ENCODE measurements at regions not wholly inside any gene's neighbourhood (a gene's known extent, or its start where the extent isn't known, plus 50 kb on each side); places are given as distances from the start of the nearest gene placed in this dataset.

DNA sequence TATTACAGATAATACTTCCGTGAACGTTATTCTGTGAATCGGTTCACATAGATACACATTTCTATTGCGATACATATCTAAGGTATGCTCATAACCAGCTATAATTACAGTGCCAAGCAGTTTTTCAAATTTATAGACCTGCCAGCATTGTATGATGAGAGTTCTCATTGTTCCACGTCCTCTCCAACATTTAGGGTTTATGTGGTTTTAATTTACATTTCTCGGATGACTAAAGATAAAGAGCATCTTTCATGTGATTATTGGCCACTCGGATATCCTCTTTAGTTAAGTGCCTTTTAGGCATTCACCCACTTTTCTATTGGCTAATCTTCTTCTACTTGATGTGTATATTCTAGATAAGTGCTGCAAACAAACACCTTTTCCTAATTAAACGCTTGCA is 134.7 kb upstream of the CCDC54 start:
- peak; percentile 7 for DNase-seq

DNA sequence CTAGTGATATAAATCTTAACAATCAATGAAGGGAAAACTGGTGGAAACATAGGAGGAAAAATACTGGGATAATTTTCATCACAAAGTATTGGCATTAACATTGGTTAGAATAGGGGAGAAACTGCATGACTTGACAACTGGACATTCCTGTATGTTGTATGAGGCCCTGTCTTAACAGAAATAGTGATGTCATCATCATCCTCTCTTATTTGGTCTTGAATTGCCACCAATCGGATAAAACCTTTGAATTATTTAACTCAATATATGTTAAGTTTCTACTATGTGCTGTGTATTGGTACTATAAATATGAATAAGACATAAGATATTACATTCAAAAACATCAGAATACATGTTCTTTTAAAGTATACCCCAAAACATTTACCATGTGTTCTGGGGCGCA is 130.1 kb upstream of the CCDC54 start:
- DNase-seq: no peak

DNA sequence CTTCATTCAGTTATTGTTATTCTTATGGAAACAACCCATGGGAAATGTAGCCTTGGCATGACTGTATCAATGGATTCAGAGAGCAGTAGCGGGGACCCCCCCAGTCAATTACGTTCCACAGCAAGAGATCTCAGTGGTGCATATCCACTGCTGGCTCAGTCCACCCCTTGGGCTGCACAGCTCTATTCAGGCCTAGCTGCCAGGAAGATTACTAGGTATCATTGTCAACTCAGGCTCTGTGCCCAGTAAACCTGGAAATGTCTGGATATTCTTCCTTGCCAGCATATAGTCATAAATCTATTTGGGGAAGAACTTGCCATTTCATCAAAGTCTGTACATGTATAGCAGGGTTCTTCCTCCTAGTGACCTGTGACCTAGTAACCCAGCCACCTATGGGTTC is 128.1 kb upstream of the CCDC54 start:
- no peak for DNase-seq

DNA sequence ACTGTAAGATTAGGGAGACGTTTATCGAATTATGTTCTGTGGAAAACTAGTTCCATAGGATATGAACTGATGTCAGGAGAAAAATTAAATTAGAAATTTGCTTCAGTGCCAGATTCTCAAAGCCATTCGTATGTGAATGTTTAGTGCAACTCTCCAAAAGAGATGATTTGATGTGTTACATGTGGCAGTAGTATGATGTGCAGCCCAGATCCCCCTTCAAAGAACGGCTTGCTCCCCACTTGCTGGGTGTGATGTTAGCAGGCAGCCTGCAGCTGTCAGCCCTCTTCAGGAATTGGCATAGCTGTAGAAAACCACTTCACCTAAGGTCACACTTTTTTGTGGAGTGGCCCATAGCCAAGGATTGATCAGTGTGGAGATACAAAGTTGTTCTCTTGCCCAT is 127.0 kb upstream of the CCDC54 start:
- DNase-seq: no peak

DNA sequence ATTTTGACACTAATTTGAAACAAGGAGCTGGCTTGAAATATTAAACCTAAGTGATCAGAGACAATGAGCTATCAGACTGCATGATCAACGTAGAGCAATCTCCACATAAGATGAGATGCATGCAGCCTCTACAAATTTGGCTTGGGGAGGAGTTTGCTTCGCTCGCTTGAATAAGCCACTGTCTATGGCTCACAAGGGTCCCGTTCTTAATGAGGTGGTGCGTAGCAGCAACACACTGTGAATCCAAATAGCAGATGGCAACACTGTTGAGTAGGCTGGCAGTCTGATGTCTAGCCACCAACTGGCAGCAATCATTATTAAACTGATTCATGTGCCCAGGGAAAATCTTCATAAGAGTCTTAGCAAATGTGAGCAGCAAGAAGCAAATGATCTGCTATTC is 125.4 kb upstream of the CCDC54 start:
- DNase-seq: no peak

DNA sequence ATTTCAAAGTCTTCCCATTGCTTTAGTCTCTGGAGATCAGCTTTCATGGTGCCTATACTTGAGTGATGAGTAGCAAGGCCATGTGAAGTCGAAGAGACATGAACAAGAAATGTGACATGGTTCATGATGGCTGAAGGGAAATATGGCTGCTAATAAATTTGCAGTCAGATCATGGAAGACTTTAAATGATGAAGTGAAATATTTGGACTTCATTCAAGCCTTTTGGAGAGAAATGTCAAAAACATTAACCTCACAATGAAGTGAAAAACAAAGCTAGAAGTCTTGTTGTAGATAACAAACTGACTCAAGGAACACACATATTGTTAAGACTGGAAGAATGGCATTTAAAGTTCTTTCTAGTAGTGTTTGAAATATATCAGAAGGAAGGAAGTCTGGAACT is 120.3 kb upstream of the CCDC54 start:
- no peak for DNase-seq

DNA sequence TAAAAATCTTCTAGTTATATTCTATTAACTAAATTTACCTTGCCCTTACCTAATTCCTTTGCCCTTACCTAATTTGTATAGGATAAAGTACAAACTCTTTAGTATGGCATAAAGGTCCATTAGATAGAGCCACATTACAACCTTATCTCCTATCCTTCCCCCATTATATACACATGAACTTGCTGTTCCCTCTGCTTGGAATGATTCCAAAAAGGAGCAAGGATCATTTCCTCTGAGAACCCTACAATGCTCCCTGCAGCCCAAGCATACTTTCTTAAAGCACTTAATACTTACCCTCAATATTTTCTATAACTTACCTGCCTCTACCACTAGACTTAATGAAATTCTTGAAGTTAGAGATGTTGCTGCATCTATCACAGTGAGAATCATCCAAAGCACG is 118.9 kb upstream of the CCDC54 start:
- no peak for DNase-seq

DNA sequence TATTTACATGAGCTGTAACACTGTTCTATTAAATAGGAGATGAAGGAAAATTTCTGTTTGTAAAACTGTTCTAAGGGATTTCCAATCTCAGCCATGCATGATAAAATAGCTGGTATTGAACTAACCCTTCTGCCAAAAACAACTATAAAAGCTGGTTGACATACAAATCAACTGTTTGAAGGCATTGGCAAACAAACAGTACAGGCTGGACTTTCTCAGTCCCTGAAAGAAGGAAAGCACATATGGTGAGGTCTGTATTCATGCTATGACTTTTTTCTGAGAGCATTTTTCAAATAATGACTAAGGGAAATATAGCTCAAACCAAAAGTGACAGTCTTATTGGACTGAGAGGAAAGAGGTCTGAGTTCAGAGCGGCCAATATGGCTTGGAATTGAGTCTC is 117.0 kb upstream of the CCDC54 start:
- no peak for DNase-seq

DNA sequence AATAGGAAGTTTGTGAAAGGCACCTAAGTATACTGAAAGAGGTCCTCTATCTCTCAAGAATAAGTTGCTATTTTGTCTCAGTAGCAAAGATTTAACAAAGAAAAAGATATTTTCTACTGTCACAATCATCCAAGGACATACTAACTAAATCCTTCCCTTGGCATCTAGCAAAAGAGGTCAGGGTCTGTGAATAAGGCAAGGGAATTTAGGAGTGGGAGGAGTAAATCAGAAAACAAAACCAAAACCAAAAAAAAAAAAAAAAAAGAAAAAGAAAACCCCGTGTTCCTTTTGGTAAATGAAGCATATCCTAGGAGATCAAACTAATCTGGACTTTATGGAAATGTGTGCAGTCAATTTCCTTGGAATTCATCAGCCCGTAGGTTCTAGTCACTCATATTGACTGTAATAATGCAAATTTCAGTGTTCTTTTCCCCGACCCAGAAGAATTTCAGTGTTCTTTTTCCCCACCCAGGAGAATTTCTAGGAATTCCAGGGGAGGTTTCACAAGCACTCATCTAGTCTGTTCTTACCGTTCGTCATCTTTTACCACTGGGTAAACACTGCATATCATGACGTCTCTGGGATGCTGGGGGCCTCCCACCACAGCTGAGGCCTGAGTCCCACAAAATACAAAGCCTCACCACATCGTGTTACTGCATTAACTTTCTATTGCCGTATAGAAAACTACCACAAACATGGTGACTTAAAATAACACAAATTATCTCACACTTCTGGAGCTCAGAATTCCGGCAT is 113.8 kb upstream of the CCDC54 start:
- DNase-seq: no peak

DNA sequence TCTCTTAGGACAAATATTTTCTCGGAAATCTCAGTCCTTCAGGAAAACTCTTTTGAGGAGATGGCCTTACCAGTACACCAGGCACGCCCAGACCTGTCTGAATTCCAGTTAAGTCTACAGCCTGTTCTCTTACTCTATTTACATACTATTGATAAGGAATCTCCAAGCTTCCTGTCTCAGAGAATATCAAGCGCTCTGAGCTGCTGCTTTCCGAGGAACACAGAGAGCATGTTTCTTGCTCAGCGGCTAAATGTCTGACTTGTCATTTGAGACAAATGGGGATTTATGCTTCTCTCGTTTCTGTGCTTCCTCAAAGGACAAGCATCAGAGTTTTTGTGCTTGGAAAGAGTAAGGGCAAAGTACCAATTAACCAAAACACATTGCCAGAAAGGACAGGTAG is 112.4 kb upstream of the CCDC54 start:
- no peak for DNase-seq

DNA sequence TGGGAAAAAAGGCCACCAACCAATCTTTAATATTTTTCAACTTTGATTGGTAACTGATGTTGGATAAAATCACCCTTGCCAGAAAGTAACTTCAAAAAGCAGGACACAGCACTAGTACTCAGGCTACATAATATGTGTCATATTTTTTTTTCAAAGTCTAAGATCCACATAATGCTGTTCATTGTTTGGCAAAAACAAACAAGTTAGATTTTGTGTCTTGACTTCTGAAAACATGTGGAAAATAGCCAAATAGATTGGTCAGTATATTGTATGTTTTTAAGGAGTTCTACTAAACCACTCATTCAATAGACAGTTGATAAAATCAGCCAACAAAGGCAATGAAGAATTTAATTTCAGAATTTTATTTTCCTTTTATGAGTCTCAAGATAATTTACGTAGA is 111.7 kb upstream of the CCDC54 start:
- DNase-seq: no peak

DNA sequence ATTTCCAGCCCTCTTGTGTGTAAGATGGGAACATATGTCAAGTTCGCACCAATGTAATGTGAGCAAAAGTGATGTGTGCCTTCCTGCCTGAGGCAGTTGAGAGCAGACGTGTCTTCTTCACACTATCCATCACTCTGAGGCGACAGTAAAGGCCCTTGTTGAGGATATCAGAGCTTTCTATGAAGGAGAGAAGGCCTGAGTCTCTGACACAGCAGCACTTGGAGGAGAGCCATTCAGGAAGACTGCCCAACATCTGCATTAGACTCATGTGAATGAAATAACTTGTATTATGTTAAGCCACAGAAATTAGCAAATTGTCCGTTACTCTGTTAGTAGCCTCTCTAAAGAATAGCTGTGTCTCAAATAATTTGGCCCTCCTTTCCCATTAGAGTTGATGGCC is 108.8 kb upstream of the CCDC54 start:
- DNase-seq: no peak

DNA sequence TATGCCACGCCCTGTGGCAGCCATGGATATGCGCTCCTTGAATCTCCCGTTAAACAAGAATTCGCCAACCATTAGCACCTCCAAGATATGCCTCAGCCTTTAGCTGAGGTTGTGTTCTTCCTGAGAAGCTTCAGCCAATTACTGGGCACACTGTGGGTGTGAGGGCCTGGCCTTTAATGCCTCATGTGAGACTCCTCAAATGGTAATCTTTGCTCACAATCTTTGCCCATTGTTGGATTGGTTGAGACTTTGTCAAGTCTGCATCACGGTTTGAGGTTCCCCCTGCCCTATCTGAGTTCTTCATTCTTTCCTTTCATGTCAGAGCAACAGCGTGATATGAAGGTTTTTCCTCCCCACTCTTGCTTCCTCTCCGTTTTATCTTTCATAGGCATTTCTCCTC is 108.1 kb upstream of the CCDC54 start:
- no peak for DNase-seq

DNA sequence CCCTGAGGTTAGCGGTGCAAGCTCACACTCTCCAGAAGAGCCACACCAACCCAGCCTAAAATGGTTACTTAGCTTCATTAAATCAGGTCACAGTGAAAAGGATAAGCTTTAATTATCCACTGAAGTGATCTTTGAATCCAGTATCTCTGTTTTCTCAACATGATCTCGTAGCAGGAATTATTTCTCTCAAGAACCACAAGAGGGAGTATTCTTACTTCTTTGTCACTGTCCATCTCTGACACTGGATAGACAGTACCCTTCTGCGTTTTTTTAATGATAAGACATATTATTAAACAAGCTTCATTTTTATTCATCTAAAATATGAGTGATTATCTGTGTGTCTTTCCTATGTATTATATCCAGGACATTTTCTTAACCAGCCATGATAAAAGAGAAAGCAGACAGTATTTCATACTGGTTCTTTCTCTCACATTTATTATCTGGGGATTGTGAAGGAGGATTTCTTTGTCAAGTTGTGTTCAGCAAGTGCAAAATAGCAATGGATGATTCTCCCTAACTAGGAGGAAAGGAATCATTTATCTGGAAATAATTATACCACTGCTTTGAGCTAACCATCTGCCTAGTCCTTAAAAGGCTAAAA is 105.4 kb upstream of the CCDC54 start:
- peak; percentile 36 for DNase-seq

DNA sequence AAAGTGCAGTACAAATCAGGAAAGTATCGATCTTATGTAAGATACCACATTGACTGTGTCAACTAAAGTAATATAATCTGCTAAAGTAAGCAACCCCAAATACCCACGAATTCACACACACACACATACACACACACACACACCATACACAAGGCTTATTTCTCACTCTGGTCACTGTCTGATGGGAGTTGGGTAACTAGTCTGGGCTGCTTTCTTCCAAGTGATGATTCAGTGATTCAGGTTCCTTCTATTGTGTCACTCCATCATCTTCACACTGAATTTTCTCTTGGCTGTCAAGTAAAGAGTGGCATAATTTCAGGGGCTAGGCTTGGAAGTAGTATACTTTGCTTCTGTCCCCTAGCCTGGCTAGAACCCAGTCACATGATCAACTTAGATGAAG is 104.8 kb upstream of the CCDC54 start:
- DNase-seq: no peak

DNA sequence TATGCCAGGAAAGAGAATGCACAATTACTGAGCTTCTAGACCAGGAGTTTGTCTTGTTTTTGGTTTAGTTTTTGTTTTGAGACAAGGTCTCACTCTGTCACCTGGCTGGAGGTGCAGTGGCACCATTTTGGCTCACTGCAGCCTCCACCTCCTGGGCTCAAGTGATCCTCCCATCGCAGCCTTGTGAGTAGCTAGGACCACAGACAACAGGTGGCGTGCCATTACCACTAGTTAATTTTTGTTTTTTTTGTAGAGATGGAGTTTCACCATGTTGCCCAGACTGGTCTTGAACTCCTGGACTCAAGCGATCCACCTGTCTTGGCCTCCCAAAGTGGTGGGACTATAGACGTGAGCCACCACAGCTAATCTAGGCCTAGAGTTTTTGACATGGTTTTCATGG is 104.4 kb upstream of the CCDC54 start:
- no peak for DNase-seq

DNA sequence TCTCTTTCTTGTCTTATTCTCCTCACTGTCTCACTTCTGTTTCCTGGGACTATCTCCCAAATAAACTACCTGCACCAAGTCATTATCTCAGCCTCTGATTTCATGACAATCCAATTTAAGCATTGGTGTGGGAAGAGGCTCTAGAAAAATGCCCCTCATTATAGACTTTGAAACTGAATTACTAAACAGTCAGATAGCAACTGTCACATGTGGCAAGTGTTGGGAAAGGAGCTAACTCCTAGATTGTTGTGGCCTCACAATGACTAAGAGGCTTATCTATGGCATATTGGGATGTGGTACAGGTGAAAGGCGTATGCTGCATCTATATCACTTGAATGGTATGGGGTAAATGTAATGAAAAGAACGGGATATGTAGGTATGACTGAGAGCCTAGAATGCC is 103.5 kb upstream of the CCDC54 start:
- no peak for DNase-seq

DNA sequence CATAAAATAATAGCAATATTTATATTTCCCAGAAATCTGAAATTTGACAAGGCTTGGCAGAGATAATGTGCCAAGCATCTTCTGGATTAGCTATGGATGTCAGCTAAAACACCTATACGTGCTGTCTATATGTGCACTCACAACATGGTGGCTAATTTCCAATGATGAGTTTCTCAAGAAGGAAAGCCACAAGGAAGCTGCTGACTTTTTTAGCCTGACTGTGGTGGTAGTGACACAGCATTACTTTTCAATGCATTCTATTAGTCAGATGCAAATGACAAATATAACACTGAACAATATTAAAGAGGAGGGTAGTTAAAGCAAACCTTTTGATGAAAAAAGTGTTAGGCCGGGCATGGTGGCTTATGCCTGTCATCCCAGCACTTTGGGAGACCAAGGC is 101.7 kb upstream of the CCDC54 start:
- no peak for DNase-seq

DNA sequence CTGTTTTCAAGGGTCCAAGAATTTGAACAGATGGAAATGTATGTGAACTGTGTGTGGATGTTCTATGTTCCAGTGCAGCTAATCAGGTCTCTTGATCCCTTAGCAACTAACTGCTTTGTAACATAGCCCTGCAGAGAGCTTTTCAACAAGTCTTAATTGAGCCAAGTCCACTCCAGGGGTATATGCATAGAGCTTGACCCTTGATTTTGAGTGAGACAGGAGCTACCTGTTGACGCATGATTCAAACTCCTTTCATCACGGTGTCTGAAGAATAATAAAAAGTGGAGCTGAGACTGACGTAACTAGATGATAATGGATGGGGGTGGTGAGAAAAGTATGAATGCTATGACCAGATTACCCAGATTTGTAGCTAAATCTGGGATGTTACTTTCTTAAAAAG is 93.3 kb upstream of the CCDC54 start:
- DNase-seq: no peak

DNA sequence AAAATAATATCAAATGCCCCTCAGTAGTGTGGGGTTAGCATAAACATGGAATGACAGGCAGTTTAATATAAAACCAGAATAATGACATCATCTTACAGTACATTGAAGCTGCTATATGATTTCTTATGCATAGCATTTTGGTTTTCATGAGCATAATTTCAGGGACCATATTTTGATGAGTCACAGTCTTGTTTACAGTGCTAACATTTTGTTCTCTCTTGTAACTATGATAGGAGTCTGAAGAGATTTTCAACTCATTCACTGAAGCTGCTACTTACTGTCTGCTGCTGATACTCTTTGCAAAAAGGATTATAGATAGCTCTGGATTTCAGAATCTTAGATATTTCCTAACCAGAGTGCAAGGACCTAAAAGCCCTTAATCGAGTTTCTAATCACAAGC is 92.6 kb upstream of the CCDC54 start:
- no peak for DNase-seq

DNA sequence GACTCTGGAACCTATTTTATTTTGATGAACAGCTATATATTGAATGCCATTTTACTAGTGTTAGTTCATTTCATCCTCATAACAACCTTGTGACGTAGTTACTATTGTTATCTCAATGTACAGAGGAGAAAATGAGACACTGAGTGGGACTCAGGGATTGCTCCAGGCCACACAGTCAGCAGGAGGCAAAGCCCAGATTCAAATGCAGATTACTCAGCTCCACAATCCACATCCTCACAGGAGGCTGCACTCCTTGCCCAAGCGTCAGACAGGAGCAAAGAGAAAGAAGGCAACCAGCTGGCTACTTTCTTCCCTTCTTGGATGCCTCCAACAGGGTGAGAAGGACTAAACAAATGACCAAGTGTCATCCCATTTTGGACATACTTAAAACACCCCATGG is 92.0 kb upstream of the CCDC54 start:
- no peak for DNase-seq

DNA sequence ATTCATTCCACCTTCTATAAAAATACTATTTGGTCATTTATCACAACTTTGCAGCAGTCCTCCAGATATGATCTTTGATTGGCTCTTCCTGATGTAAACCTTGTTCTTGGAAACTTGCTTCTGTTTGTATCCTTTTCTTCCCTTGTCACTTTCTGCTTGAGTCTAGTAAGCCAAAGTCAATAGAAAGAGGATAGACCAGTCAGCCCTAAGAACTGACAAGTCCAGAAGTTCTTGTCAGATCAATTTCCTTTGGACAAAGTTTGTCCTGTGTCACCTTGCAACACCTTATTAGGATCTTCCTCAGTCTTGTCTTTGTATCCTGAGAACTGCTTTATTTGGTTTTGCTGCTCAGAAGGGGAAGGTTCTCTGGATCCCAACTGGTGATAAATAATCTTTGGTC is 87.9 kb upstream of the CCDC54 start:
- no peak for DNase-seq

DNA sequence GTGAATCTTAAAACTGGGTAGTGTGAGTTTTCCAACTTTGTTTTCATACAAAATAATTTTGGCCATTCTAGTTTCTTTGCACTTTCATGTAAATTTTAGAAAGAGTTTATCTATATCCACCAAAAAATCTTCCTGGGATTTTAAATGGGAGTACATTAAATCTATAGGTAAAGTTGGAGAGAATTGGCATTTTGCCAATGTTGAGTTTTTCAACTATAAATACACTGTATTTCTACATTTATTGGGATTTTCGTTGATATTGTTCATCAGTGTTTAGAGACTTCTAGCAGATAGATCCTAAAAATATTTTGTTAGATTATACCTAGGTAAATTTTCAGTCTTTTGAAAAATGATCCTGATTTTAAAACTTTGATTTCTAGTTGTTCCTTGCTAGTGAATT is 83.1 kb upstream of the CCDC54 start:
- no peak for DNase-seq

DNA sequence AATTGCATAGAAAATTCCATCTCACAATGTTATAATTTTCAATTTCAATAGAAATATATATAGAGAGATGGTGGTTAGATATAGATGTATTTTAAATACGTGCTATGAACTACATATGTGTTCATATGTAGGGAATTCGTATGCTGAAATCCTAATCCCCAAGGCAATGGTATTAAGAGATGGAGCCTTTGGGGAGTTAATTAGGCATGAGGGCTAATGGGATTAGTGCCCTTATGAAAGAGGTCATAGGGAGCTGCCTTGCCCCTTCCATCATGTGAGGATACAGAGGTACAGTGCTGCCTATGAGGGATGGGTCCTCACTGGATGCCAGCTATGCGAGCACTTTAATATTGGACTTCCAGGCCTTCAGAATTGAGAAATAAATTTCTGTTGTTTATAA is 79.6 kb upstream of the CCDC54 start:
- DNase-seq: no peak

DNA sequence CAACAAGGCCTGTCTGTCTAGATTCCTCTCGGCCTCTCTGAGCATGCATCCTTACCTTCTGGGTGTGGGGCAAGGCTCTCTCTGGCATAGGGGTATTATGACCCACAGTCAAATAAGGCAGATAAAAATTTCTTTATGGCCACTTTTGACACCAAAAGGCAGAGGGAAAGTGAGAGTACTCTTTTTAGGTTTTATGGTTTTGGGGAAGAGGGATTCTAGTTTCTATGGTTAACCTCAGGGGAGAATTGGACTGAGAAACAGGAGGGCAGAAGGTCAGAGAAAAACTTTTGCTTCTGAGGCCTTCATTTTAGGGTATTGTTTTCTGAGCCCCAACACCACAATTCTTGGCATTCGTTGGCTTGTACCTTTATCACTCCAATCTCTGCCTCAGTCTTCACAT is 70.0 kb upstream of the CCDC54 start:
- no peak for DNase-seq

Measured in NCI-H748 treated with DMSO at 0.1 percent for 48 hours (cell line).